Activated naive CD8-positive, alpha-beta T cell (primary cell): ENCODE measurements at regions not wholly inside any gene's neighbourhood (a gene's known extent, or its start where the extent isn't known, plus 50 kb on each side); places are given as distances from the start of the nearest gene placed in this dataset.
"Not testable (repeated sequence)": the region's sequence is repeated elsewhere in the genome, so short reads cannot be mapped to it uniquely, and the experiment has no call there.

Source experiments
- H3K27ac Mint-ChIP-seq: one replicate; pipeline ENCODE4 v1.8.0; 2021; ENCODE audit warnings: mixed read lengths
- H3K27me3 Mint-ChIP-seq: one replicate; pipeline ENCODE4 v1.8.0; 2021; ENCODE audit warnings: mixed read lengths
- H3K36me3 Mint-ChIP-seq: one replicate; pipeline ENCODE4 v1.8.0; 2021; ENCODE audit warnings: mixed read lengths
- H3K4me1 Mint-ChIP-seq: one replicate; pipeline ENCODE4 v1.8.0; 2021; ENCODE audit warnings: low read depth, mixed read lengths
- H3K4me3 Mint-ChIP-seq: one replicate; pipeline ENCODE4 v1.8.0; 2021; ENCODE audit warnings: mild to moderate bottlenecking, mixed read lengths
- H3K9me3 Mint-ChIP-seq: one replicate; pipeline ENCODE4 v1.8.0; 2021; ENCODE audit warnings: low read depth, mixed read lengths

DNA sequence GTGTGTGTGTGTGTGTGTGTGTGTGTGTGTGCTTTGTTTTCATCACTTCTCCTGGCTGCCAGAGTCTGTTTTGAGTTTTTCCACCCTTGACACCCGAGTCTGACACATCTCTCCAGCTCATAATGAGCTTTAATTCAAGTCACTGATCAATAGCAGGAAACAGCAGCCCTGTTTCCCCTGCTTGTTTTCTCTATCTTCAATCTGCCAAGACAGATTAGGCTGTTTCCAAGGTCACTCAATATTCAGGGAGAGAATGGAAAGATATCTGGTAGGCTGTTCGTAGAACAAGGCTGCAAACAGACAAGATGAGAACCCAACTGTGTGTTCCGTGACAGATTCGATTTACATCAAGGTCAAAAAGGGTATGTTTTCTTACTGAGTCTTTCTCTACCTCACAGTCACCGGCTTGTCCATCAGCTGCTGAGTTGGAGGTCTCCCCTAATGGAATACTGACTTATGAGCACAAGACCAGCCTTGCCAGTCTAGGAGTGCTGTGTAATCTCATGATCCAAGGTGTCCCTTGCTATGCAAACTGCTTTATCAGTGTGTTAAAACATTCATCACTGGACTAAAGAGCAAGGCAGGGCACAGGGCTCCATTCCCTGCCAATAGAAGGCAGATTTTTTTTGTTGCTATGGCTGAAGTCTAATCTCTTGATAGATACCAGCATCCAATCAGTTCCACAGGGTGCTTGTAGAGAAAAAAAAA, 187.9 kb upstream of the LMCD1 start:
- Mint-ChIP-seq H3K4me1 (no peaks in the 10 kb centered on the region), H3K27me3 (no peaks in the 10 kb centered on the region), H3K36me3 (no peaks in the 10 kb centered on the region), H3K4me3 (no peak overlapping the region), H3K9me3 (no peaks in the 10 kb centered on the region), H3K27ac (no peak overlapping the region)

DNA sequence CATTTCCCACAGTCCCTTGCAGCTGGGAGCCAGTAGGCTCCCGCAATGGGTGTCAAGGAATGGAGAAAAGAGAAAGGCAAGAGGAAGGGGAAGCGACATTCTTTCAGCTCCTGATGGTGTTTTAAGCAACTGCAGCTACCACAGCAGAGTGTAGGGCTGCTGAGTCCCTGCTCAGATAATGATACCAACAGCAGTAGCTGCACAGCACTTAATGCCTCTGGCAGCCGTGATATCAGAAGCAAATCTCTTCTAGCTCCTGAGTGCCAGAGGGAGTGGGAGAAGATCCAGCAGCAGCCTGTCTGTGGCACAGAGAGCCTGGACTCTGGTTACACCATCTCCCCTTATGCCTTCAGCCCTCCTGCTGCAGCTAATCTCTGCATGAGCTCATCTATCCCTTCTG, 186.1 kb upstream of the LMCD1 start:
- H3K4me1 Mint-ChIP-seq, H3K4me3 Mint-ChIP-seq, H3K9me3 Mint-ChIP-seq, H3K36me3 Mint-ChIP-seq, H3K27me3 Mint-ChIP-seq, H3K27ac Mint-ChIP-seq: not testable (repeated sequence)

GRCh38 chr3:8317661-8318649, 183.7 kb upstream of the LMCD1 start:
- peaks cover under 1% of the 10 kb centered on the region for H3K27me3 Mint-ChIP-seq
- H3K4me1 Mint-ChIP-seq, result no peaks in the 10 kb centered on the region
- no peaks in the 10 kb centered on the region for H3K36me3 Mint-ChIP-seq
- no peaks in the 10 kb centered on the region for H3K9me3 Mint-ChIP-seq
- H3K4me3 Mint-ChIP-seq, result no peak overlapping the region
- H3K27ac Mint-ChIP-seq, result no peak overlapping the region

GRCh38 chr3:8319935-8320634, 181.5 kb upstream of the LMCD1 start:
- Mint-ChIP-seq H3K4me1 (no peaks in the 10 kb centered on the region), H3K4me3 (no peak overlapping the region), H3K27ac (no peak overlapping the region), H3K27me3 (peaks cover 2% of the 10 kb centered on the region), H3K36me3 (no peaks in the 10 kb centered on the region), H3K9me3 (no peaks in the 10 kb centered on the region)

DNA sequence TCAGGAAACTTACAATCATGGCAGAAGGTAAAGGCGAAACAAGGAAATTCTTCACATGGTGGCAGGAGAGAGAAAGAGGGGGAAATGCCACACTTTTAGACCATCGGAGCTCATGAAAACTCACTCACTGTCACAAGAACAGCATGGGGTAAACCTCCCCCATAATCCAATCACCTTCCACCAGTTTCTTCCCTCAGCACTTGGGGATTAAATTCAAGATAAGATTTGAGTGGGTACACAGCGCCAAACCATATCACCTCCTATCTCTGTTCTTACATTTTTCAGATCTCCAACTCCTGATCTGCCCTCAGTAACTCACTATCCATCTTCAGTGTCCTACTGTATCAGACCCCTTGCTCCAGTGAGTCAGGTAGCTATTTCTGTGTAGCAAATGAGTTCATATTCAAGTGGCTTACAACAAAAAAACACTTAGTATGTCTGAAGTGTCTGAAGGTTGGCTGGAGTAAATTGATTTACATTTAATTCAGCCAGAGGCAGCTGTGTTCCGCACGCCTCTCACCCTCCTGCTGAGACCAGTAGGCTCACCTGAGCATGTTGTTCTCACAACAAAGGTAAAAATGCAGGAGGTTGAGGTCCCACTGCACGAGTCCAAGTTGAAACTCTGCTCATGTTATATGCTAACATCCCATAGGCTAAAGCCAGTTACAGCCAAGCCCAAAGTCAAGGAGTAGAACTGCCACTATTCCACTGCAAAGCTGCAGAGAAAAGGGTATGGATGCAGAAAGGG, 180.7 kb upstream of the LMCD1 start:
- H3K9me3 Mint-ChIP-seq, result no peaks in the 10 kb centered on the region
- no peak overlapping the region for H3K4me3 Mint-ChIP-seq
- peaks cover 2% of the 10 kb centered on the region for H3K36me3 Mint-ChIP-seq
- peaks cover 2% of the 10 kb centered on the region for H3K27me3 Mint-ChIP-seq
- H3K4me1 Mint-ChIP-seq, result no peaks in the 10 kb centered on the region
- H3K27ac Mint-ChIP-seq, result no peak overlapping the region

GRCh38 chr3:8324747-8325146, 176.9 kb upstream of the LMCD1 start:
- Mint-ChIP-seq H3K36me3 (peaks cover 2% of the 10 kb centered on the region), H3K4me3 (no peak overlapping the region), H3K9me3 (no peaks in the 10 kb centered on the region), H3K4me1 (peaks cover 17% of the 10 kb centered on the region), H3K27me3 (peaks cover 2% of the 10 kb centered on the region), H3K27ac (no peak overlapping the region)

- peaks cover 19% of the 10 kb centered on the region for H3K4me1 Mint-ChIP-seq
- H3K27ac Mint-ChIP-seq, result no peak overlapping the region
- no peak overlapping the region for H3K4me3 Mint-ChIP-seq
- no peaks in the 10 kb centered on the region for H3K9me3 Mint-ChIP-seq
- H3K27me3 Mint-ChIP-seq, result peaks cover 2% of the 10 kb centered on the region
- peaks cover 2% of the 10 kb centered on the region for H3K36me3 Mint-ChIP-seq
These were observed 176.3 kb upstream of the LMCD1 start for GRCh38 chr3:8325306-8325705.

DNA sequence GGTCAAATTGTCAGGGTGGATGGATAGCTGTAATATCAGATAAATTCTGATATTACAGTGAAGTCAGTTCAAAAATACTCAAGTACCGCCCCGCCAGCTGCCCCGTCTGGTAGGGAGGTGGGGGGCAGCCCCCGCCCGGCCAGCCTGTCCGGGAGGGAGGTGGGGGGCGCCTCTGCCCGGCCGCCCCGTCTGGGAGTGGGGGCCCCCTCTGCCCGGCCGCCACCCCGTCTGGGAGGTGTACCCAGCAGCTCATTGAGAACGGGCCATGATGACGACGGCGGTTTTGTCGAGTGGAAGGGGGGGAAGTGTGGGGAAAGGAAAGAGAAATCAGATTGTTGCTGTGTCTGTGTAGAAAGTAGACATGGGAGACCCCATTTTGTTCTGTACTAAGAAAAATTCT, 175.8 kb upstream of the LMCD1 start:
- not testable (repeated sequence) for H3K27ac Mint-ChIP-seq, H3K9me3 Mint-ChIP-seq, H3K36me3 Mint-ChIP-seq, H3K27me3 Mint-ChIP-seq, H3K4me3 Mint-ChIP-seq
- H3K4me1 Mint-ChIP-seq, result peaks cover 19% of the 10 kb centered on the region

- Mint-ChIP-seq H3K27me3 (peaks cover 2% of the 10 kb centered on the region), H3K36me3 (peaks cover 6% of the 10 kb centered on the region), H3K4me1 (peaks cover 19% of the 10 kb centered on the region), H3K9me3 (no peaks in the 10 kb centered on the region), H3K4me3 (no peak overlapping the region), H3K27ac (no peak overlapping the region)
These were observed 173.9 kb upstream of the LMCD1 start for GRCh38 chr3:8327739-8328138.

DNA sequence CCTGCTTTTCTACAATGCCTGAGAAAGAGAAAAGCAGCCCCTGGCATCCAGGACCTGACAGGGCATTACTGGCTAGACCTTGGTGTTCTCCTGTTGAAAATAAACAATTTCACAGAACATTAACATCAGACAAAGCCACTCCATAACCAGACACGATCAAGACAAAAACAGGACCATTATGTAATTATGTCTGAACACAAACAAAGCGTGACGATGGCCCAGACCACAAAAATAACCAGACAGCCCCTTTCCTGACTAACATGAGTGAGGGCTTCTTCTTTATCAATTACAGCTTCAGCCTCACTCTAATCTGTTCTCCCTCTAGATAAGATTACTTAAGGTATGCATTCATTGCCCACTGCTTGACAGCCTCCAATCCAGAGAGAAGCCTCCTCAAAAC, 172.7 kb upstream of the LMCD1 start:
- Mint-ChIP-seq H3K27me3 (no peaks in the 10 kb centered on the region), H3K4me1 (peaks cover 19% of the 10 kb centered on the region), H3K27ac (no peak overlapping the region), H3K4me3 (no peak overlapping the region), H3K9me3 (no peaks in the 10 kb centered on the region), H3K36me3 (peaks cover 6% of the 10 kb centered on the region)

GRCh38 chr3:8329598-8329997, 172.0 kb upstream of the LMCD1 start:
- H3K9me3 Mint-ChIP-seq, result no peaks in the 10 kb centered on the region
- peaks cover 19% of the 10 kb centered on the region for H3K4me1 Mint-ChIP-seq
- no peak overlapping the region for H3K4me3 Mint-ChIP-seq
- H3K27me3 Mint-ChIP-seq, result no peaks in the 10 kb centered on the region
- peaks cover 6% of the 10 kb centered on the region for H3K36me3 Mint-ChIP-seq
- no peak overlapping the region for H3K27ac Mint-ChIP-seq

DNA sequence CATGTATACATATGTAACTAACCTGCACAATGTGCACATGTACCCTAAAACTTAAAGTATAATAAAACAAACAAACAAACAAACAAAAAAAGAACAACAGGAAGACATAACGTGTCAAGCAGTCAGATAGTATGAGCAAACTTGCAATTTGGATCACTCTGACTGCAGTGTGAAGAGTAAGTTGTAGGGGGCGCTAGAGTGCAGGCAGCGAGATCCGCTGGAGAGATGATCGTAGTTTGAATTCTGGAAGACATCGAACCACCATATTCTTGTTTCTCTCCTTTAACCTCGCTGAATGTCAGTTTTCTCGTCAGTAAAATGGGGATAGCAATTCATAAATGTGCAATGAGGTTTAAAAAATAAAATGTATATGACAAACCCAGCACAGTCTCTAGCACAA, 165.2 kb upstream of the LMCD1 start:
- Mint-ChIP-seq H3K9me3 (no peaks in the 10 kb centered on the region), H3K27me3 (no peaks in the 10 kb centered on the region), H3K36me3 (peaks cover 4% of the 10 kb centered on the region), H3K4me3 (no peak overlapping the region), H3K4me1 (peaks cover 6% of the 10 kb centered on the region), H3K27ac (no peak overlapping the region)

GRCh38 chr3:8338424-8338823, 163.2 kb upstream of the LMCD1 start:
- Mint-ChIP-seq H3K9me3 (peaks cover 6% of the 10 kb centered on the region), H3K36me3 (no peaks in the 10 kb centered on the region), H3K4me1 (peaks cover 6% of the 10 kb centered on the region), H3K27me3 (no peaks in the 10 kb centered on the region), H3K4me3 (no peak overlapping the region), H3K27ac (no peak overlapping the region)

GRCh38 chr3:8341821-8342247, 159.8 kb upstream of the LMCD1 start:
- Mint-ChIP-seq H3K27ac (no peak overlapping the region), H3K4me3 (no peak overlapping the region)

More at GRCh38 chr3:8341821-8342247, 159.8 kb upstream of the LMCD1 start:
- H3K36me3 Mint-ChIP-seq, result peaks cover 13% of the 10 kb centered on the region
- H3K9me3 Mint-ChIP-seq, result peaks cover 16% of the 10 kb centered on the region
- H3K27me3 Mint-ChIP-seq, result no peaks in the 10 kb centered on the region
- peaks cover 6% of the 10 kb centered on the region for H3K4me1 Mint-ChIP-seq
